Keratinocyte (primary cell): ENCODE measurements at regions not wholly inside any gene's neighbourhood (a gene's known extent, or its start where the extent isn't known, plus 50 kb on each side); places are given as distances from the start of the nearest gene placed in this dataset.

ENCODE experiments used
- CTCF ChIP-seq, 3 experiments: IDR thresholded peaks in 1 of 3; conservative IDR thresholded peaks in 1 of 3; optimal IDR thresholded peaks in 1 of 3; 2 replicates in 2 of 3; 3 replicates in 1 of 3; pipeline versions ENCODE3 to v1.5.1; 2011; ENCODE audit warnings: low read length in 3 of 3, mild to moderate bottlenecking in 3 of 3, moderate library complexity in 2 of 3, control low read depth in 1 of 3, inconsistent platforms in 1 of 3; ENCODE audit not compliant: insufficient read depth in 2 of 3; ENCODE audit errors: extremely low read depth in 1 of 3
- EZH2 ChIP-seq: IDR thresholded peaks from one replicate; pipeline ENCODE4 v1.6.1; 2012; ENCODE audit warnings: inconsistent platforms, mild to moderate bottlenecking, low read length, moderate library complexity

- TF ChIP-seq CTCF (optimal IDR thresholded peaks at IDR 0.05 in 1 of 3, IDR thresholded peaks at IDR 0.05 in 1 of 3, conservative IDR thresholded peaks at IDR 0.05 in 1 of 3; ENCODE audit: extremely low read depth in 1 of 3, insufficient read depth in 2 of 3, low read length in 3 of 3) (no peak), EZH2 (no peak)
Measured at GRCh38 chr2:200032895-200033294, 77.5 kb downstream of the MAIP1 start.
